Trophoblast cell (in vitro differentiated cells and primary cell): ENCODE measurements at regions not wholly inside any gene's neighbourhood (a gene's known extent, or its start where the extent isn't known, plus 50 kb on each side); places are given as distances from the start of the nearest gene placed in this dataset.

ENCODE experiments used
- DNase-seq, 2 donors: peaks; one replicate each; pipeline ENCODE4 v3.0.0-alpha.2; 2016
- H2AFZ ChIP-seq: 2 replicates; pipeline ENCODE4 v1.6.1; 2013; ENCODE audit warnings: low read length, moderate library complexity, mild to moderate bottlenecking; ENCODE audit not compliant: insufficient read depth, poor library complexity
- H2AK5ac ChIP-seq: 2 replicates; pipeline ENCODE4 v1.6.1; 2013; ENCODE audit warnings: mild to moderate bottlenecking, low read length
- H2BK120ac ChIP-seq: 2 replicates; pipeline ENCODE4 v1.6.1; 2013; ENCODE audit warnings: low read length, mild to moderate bottlenecking, moderate library complexity; ENCODE audit not compliant: insufficient read depth, poor library complexity
- H2BK12ac ChIP-seq: 2 replicates; pipeline ENCODE4 v1.6.1; 2013; ENCODE audit warnings: mild to moderate bottlenecking, low read length, moderate library complexity
- H2BK5ac ChIP-seq: 2 replicates; pipeline ENCODE4 v1.6.1; 2013; ENCODE audit warnings: low read length, low read depth, moderate library complexity, mild to moderate bottlenecking; ENCODE audit not compliant: poor library complexity
- H3K14ac ChIP-seq: 2 replicates; pipeline ENCODE4 v1.6.1; 2013; ENCODE audit warnings: mild to moderate bottlenecking, low read length
- H3K18ac ChIP-seq: 2 replicates; pipeline ENCODE4 v1.6.1; 2013; ENCODE audit warnings: mild to moderate bottlenecking, low read length
- H3K23ac ChIP-seq: 2 replicates; pipeline ENCODE4 v1.6.1; 2013; ENCODE audit warnings: low read length
- H3K27ac ChIP-seq: 2 replicates; pipeline ENCODE4 v1.5.1; 2013; ENCODE audit warnings: low read depth, mild to moderate bottlenecking, inconsistent platforms, low read length, moderate library complexity
- H3K27me3 ChIP-seq: 2 replicates; pipeline ENCODE4 v1.6.1; 2013; ENCODE audit warnings: inconsistent platforms, mild to moderate bottlenecking, low read length, moderate library complexity; ENCODE audit not compliant: insufficient read depth
- H3K36me3 ChIP-seq, 2 experiments: 1 replicate in 1 of 2; 2 replicates in 1 of 2; pipeline ENCODE4 v1.6.1; 2013; ENCODE audit warnings: low read length in 2 of 2, mild to moderate bottlenecking in 2 of 2, moderate library complexity in 1 of 2; ENCODE audit not compliant: insufficient read depth in 2 of 2, control insufficient read depth in 1 of 2
- H3K4ac ChIP-seq: 2 replicates; pipeline ENCODE4 v1.6.1; 2013; ENCODE audit warnings: low read depth, mild to moderate bottlenecking, low read length, moderate library complexity
- H3K4me1 ChIP-seq, 2 experiments: 1 replicate in 1 of 2; 2 replicates in 1 of 2; pipeline ENCODE4 v1.6.1; 2013; ENCODE audit warnings: low read length in 2 of 2, mild to moderate bottlenecking in 2 of 2, moderate library complexity in 1 of 2; ENCODE audit not compliant: insufficient read depth in 2 of 2, control insufficient read depth in 1 of 2
- H3K4me2 ChIP-seq: 2 replicates; pipeline ENCODE4 v1.6.1; 2013; ENCODE audit warnings: inconsistent platforms, mild to moderate bottlenecking, low read length, moderate library complexity
- H3K4me3 ChIP-seq: 2 replicates; pipeline ENCODE4 v1.5.1; 2013; ENCODE audit warnings: mild to moderate bottlenecking, low read depth, low read length, inconsistent platforms
- H3K79me1 ChIP-seq: one replicate; pipeline ENCODE4 v1.6.1; 2013; ENCODE audit warnings: low read length
- H3K79me2 ChIP-seq: 2 replicates; pipeline ENCODE4 v1.6.1; 2013; ENCODE audit warnings: low read length, mild to moderate bottlenecking; ENCODE audit not compliant: control insufficient read depth, insufficient read depth, poor library complexity
- H3K9ac ChIP-seq: 2 replicates; pipeline ENCODE4 v1.6.1; 2013; ENCODE audit warnings: mild to moderate bottlenecking, low read length
- H3K9me3 ChIP-seq: 2 replicates; pipeline ENCODE4 v1.6.1; 2013; ENCODE audit warnings: low read depth, mild to moderate bottlenecking, control low read depth, inconsistent platforms, low read length; ENCODE audit not compliant: insufficient read depth
- H4K12ac ChIP-seq: 2 replicates; pipeline ENCODE4 v1.6.1; 2013; ENCODE audit warnings: low read depth, mild to moderate bottlenecking, low read length, moderate library complexity
- H4K8ac ChIP-seq: 2 replicates; pipeline ENCODE4 v1.6.1; 2013; ENCODE audit warnings: low read depth, mild to moderate bottlenecking, low read length, moderate library complexity
- H4K91ac ChIP-seq: one replicate; pipeline ENCODE4 v1.6.1; 2013; ENCODE audit warnings: low read depth, mild to moderate bottlenecking, low read length, moderate library complexity
- WGBS: extraction: QIAGEN DNeasy Blood & Tissue Kit; methylation state at CpG from one replicate; pipeline ENCODE4 v1.1.7; 2013; ENCODE audit warnings: missing lambda C conversion rate; ENCODE audit not compliant: insufficient read length, insufficient coverage; ENCODE audit errors: extremely low coverage; 5-methylcytosine and 5-hydroxymethylcytosine counted together

DNA sequence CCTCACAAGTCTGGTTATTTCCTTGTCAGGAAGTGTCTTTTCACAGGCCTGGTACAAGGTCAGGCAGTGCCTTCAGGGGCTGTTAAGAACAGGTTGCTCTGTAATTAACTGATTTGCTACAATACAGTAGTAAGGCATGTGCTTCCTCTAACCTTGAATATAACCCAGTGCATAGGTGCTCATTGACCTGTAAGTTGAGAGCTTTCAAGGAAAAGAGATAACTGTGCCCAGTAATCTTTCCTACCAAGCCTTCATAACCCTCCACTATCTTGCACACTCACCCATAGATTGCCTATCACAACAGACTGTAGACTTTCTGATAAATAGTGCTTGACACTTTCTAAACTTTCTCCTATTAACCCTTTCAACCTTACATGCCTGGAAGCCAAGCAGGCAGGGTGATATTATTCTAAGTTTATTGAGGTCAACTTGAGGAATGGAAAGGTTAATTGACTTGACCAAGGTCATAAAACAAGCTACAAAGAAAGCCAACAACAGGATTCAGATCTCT, 148.1 kb downstream of the PPARGC1A start:
- Histone ChIP-seq H3K4me3 (no peak overlapping the region), H3K4me2 (no peak overlapping the region), H2BK12ac (no peak overlapping the region), H3K27me3 (no peaks in the 10 kb centered on the region), H2BK120ac (no peak overlapping the region), H3K79me1 (no peaks in the 10 kb centered on the region), H2AFZ (no peak overlapping the region), H3K14ac (no peak overlapping the region), H3K27ac (no peak overlapping the region), H4K8ac (no peak overlapping the region), H4K91ac (no peak overlapping the region), H3K79me2 (no peaks in the 10 kb centered on the region), H3K18ac (no peak overlapping the region), H4K12ac (no peak overlapping the region), H3K23ac (no peak overlapping the region), H3K4ac (no peak overlapping the region), H3K9ac (no peak overlapping the region), H3K4me1 (no peaks in the 10 kb centered on the region), H2BK5ac (no peak overlapping the region), H3K36me3 (no peaks in the 10 kb centered on the region), H3K9me3 (no peaks in the 10 kb centered on the region), H2AK5ac (no peak overlapping the region)
- DNase-seq = no peak

DNA sequence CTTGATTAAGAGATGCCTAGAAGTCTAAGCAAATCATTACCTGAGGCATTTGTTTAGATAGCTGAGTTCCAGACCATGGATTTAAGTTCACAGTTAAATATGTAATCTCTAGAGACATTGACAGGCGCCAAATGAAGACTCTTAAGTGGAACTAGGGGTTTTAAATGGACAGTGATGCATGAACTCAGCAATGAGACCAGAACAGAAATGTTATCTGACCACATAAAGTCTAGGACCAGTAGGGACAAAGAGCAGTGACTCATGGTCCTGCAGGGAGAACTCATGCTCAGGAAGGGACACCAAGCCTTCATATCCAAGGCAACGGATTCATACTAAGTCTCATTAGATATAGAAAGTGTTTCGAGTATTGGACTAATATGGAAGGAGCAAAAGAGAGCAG, 152.3 kb downstream of the PPARGC1A start:
- no peak overlapping the region for H3K4me3 ChIP-seq
- H4K12ac ChIP-seq = no peak overlapping the region
- H3K79me1 ChIP-seq = no peaks in the 10 kb centered on the region
- H3K9ac ChIP-seq = no peak overlapping the region
- no peak overlapping the region for H2BK120ac ChIP-seq
- H3K4me1 ChIP-seq = no peaks in the 10 kb centered on the region
- H2AK5ac ChIP-seq = no peak overlapping the region
- H2BK5ac ChIP-seq = no peak overlapping the region
- no peak overlapping the region for H3K23ac ChIP-seq
- no peak overlapping the region for H3K18ac ChIP-seq
- H3K27ac ChIP-seq = no peak overlapping the region
- H3K4me2 ChIP-seq = no peak overlapping the region
- H3K9me3 ChIP-seq = no peaks in the 10 kb centered on the region
- no peak for DNase-seq
- H3K36me3 ChIP-seq = no peaks in the 10 kb centered on the region
- no peak overlapping the region for H2BK12ac ChIP-seq
- no peaks in the 10 kb centered on the region for H3K79me2 ChIP-seq
- H4K91ac ChIP-seq = no peak overlapping the region
- H3K4ac ChIP-seq = no peak overlapping the region
- no peak overlapping the region for H3K14ac ChIP-seq
- H2AFZ ChIP-seq = no peak overlapping the region
- H3K27me3 ChIP-seq = no peaks in the 10 kb centered on the region
- WGBS = no CpG with 5 or more reads among the region's 3 CpGs
- no peak overlapping the region for H4K8ac ChIP-seq

DNA sequence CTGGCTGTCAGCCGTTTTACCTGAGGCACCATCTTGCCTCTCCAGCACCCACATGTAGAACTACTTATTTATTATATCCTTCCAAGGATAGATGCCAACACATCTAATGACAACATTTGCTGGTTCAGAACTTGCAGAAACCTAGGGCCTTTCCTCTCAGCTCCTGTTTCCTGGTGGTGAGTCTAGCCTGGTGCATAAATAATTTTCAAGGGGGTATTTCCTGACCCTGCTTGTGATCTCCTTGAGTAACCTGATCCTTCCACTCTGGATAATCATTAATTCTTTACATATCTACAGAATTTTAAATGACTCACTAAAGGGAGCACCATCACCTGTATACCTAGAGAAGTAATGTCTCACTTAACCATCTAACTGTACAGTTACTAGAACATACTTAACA, 153.4 kb downstream of the PPARGC1A start:
- no peak overlapping the region for H2BK120ac ChIP-seq
- H3K4me3 ChIP-seq = no peak overlapping the region
- H3K79me2 ChIP-seq = no peaks in the 10 kb centered on the region
- H4K12ac ChIP-seq = no peak overlapping the region
- H3K27me3 ChIP-seq = no peaks in the 10 kb centered on the region
- WGBS = no CpG with 5 or more reads among the region's 1 CpG
- no peak overlapping the region for H3K27ac ChIP-seq
- no peak overlapping the region for H3K14ac ChIP-seq
- no peak overlapping the region for H3K18ac ChIP-seq
- no peaks in the 10 kb centered on the region for H3K79me1 ChIP-seq
- H3K36me3 ChIP-seq = no peaks in the 10 kb centered on the region
- no peak overlapping the region for H4K91ac ChIP-seq
- H3K4ac ChIP-seq = no peak overlapping the region
- H3K4me2 ChIP-seq = no peak overlapping the region
- no peak overlapping the region for H3K23ac ChIP-seq
- no peak overlapping the region for H2BK12ac ChIP-seq
- DNase-seq = no peak
- H2BK5ac ChIP-seq = no peak overlapping the region
- H3K9ac ChIP-seq = no peak overlapping the region
- H2AK5ac ChIP-seq = no peak overlapping the region
- H3K4me1 ChIP-seq = no peaks in the 10 kb centered on the region
- H2AFZ ChIP-seq = no peak overlapping the region
- no peak overlapping the region for H4K8ac ChIP-seq
- no peaks in the 10 kb centered on the region for H3K9me3 ChIP-seq

DNA sequence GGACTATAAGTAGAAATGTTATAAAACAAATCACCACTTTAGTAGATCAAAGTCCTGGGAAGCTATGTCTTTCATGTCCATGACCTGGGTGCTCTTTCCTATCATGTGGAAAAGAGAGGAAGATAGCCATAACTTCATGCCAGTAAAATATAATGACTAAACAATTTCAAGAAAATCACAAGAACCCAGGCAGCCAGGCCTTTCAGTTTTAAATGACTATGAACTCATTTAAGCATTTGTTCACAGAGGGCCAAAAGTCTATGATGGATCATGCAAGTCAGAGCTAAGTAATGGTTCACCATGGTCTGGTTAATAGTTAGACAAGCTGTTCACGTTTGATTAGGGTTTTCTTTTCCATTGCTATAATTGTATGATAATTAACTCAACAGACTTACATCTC, 155.8 kb downstream of the PPARGC1A start:
- Histone ChIP-seq H3K23ac (no peak overlapping the region), H3K18ac (no peak overlapping the region), H3K9ac (no peak overlapping the region), H3K9me3 (no peaks in the 10 kb centered on the region), H3K27ac (no peak overlapping the region), H4K8ac (no peak overlapping the region), H3K79me1 (no peaks in the 10 kb centered on the region), H3K14ac (no peak overlapping the region), H4K12ac (no peak overlapping the region), H3K4me1 (no peaks in the 10 kb centered on the region), H2AFZ (no peak overlapping the region), H4K91ac (no peak overlapping the region), H3K4ac (no peak overlapping the region), H2BK120ac (no peak overlapping the region), H2AK5ac (no peak overlapping the region), H3K79me2 (no peaks in the 10 kb centered on the region), H2BK5ac (no peak overlapping the region), H3K4me3 (no peak overlapping the region), H3K4me2 (no peak overlapping the region), H3K27me3 (no peaks in the 10 kb centered on the region), H2BK12ac (no peak overlapping the region), H3K36me3 (no peaks in the 10 kb centered on the region)
- no CpG with 5 or more reads among the region's 1 CpG for WGBS
- DNase-seq = no peak
